ENCODE measurements at regions not wholly inside any gene's neighbourhood (a gene's known extent, or its start where the extent isn't known, plus 50 kb on each side); places are given as distances from the start of the nearest gene placed in this dataset.

DNA sequence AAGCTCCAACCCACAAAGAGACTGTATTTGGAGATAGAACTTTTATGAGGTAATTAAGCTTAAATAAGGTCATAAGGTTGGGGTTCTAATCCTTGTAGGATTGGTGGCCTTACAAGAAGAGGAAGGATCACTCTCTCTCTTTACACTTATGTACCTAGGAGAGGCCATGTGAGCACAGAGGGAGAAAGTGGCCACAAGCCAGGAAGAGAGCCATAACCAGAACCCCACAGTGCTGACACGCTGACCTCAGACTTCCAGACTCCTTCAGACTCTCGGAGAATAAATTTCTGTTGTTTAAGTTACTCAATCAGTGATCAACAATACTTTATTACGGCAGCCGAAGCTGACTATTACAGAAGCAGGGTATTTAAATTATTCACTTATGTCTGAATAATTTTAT, 430.5 kb upstream of the EPHA7 start:
- FAIRE-seq (no peak), DNase-seq (ENCODE audit: low read depth, low spot score) (no peak)
- ChIA-PET CTCF (no interaction called here), POLR2A (no interaction called here)
- Histone ChIP-seq H3K36me3 (ENCODE audit: control insufficient read depth in 2 of 2, extremely low read depth in 1 of 2, insufficient read depth in 2 of 2, low read length in 2 of 2) (no peaks in the 10 kb centered on the region), H3K9ac (replicated peaks; ENCODE audit: extremely low read depth, insufficient read depth, low read length) (no peak overlapping the region), H3K9me1 (replicated peaks; ENCODE audit: control insufficient read depth, extremely low read depth, insufficient read depth, low read length) (no peaks in the 10 kb centered on the region), H3K9me3 (replicated peaks; ENCODE audit: control insufficient read depth, insufficient read depth, low read length) (no peaks in the 10 kb centered on the region), H3K27ac (ENCODE audit: insufficient read depth, low read depth, low read length) (no peak overlapping the region), H3K4me3 (replicated peaks in 1 of 3; ENCODE audit: insufficient read depth in 1 of 3, low read depth in 1 of 3, low read length in 3 of 3) (no peak overlapping the region), H3K4me2 (ENCODE audit: insufficient read depth, low read length) (no peak overlapping the region), H3K79me2 (ENCODE audit: control insufficient read depth, insufficient read depth, low read length) (no peaks in the 10 kb centered on the region), H2AFZ (ENCODE audit: low read depth, low read length) (no peak overlapping the region), H3K27me3 (ENCODE audit: control insufficient read depth in 2 of 2, insufficient read depth in 2 of 2, low read length in 2 of 2) (no peaks in the 10 kb centered on the region), H4K20me1 (replicated peaks; ENCODE audit: control insufficient read depth, extremely low read depth, insufficient read depth, low read length) (no peaks in the 10 kb centered on the region), H3K4me1 (ENCODE audit: control insufficient read depth, extremely low read depth, insufficient read depth, low read length) (no peaks in the 10 kb centered on the region)
- TF ChIP-seq FOS (IDR thresholded peaks at IDR 0.05; ENCODE audit: borderline replicate concordance, insufficient read depth, low read length) = no peak
- no peak for TF ChIP-seq GATA2 (IDR thresholded peaks at IDR 0.05; ENCODE audit: insufficient read depth, insufficient read length, low read depth, low read length)
- no peak for TF ChIP-seq MYC (IDR thresholded peaks at IDR 0.05; ENCODE audit: low read depth, low read length)
- BruUV-seq (replicated peaks) = no TSS peak
- intact Hi-C loops (cut with micrococcal nuclease) (no loop called here), dilution Hi-C loops (cut with MboI; ENCODE audit: extremely low pct_ligation_motif_present, low sequenced_read_pairs) (no loop called here)

GRCh38 chr6:93848031-93848742, 428.8 kb upstream of the EPHA7 start:
- no peak overlapping the region for H3K27ac ChIP-seq (ENCODE audit: insufficient read depth, low read depth, low read length)
- H3K27me3 ChIP-seq (ENCODE audit: control insufficient read depth in 2 of 2, insufficient read depth in 2 of 2, low read length in 2 of 2) = no peaks in the 10 kb centered on the region
- H3K9ac ChIP-seq (replicated peaks; ENCODE audit: extremely low read depth, insufficient read depth, low read length) = no peak overlapping the region
- no peak overlapping the region for H3K4me3 ChIP-seq (replicated peaks in 1 of 3; ENCODE audit: insufficient read depth in 1 of 3, low read depth in 1 of 3, low read length in 3 of 3)
- no peaks in the 10 kb centered on the region for H3K9me1 ChIP-seq (replicated peaks; ENCODE audit: control insufficient read depth, extremely low read depth, insufficient read depth, low read length)
- dilution Hi-C loops (cut with MboI; ENCODE audit: extremely low pct_ligation_motif_present, low sequenced_read_pairs) (no loop called here), intact Hi-C loops (cut with micrococcal nuclease) (no loop called here)
- ChIA-PET CTCF (no interaction called here), POLR2A (interaction anchor here (0.7 kb wide), 1 partner anchor 1550 kb away, joined by 3 read pairs; no protein-coding TSS in a partner anchor)
- BruUV-seq (replicated peaks) = no TSS peak
- H3K4me1 ChIP-seq (ENCODE audit: control insufficient read depth, extremely low read depth, insufficient read depth, low read length) = no peaks in the 10 kb centered on the region
- FAIRE-seq = no peak
- no peaks in the 10 kb centered on the region for H3K36me3 ChIP-seq (ENCODE audit: control insufficient read depth in 2 of 2, extremely low read depth in 1 of 2, insufficient read depth in 2 of 2, low read length in 2 of 2)
- DNase-seq (ENCODE audit: low read depth, low spot score) = no peak
- TF ChIP-seq MYC (IDR thresholded peaks at IDR 0.05; ENCODE audit: low read depth, low read length) (no peak), MAX (IDR thresholded peaks at IDR 0.05; ENCODE audit: insufficient read depth, insufficient read length) (no peak), EZH2 (IDR thresholded peaks at IDR 0.05; ENCODE audit: borderline replicate concordance, low read depth, low read length, severe bottlenecking) (no peak), POLR2A (IDR thresholded peaks at IDR 0.05; ENCODE audit: low read depth, low read length) (no peak), JUN (IDR thresholded peaks at IDR 0.05; ENCODE audit: borderline replicate concordance, insufficient read depth, insufficient read length, low read depth) (no peak)
- TF ChIP-seq, protein P1, sequence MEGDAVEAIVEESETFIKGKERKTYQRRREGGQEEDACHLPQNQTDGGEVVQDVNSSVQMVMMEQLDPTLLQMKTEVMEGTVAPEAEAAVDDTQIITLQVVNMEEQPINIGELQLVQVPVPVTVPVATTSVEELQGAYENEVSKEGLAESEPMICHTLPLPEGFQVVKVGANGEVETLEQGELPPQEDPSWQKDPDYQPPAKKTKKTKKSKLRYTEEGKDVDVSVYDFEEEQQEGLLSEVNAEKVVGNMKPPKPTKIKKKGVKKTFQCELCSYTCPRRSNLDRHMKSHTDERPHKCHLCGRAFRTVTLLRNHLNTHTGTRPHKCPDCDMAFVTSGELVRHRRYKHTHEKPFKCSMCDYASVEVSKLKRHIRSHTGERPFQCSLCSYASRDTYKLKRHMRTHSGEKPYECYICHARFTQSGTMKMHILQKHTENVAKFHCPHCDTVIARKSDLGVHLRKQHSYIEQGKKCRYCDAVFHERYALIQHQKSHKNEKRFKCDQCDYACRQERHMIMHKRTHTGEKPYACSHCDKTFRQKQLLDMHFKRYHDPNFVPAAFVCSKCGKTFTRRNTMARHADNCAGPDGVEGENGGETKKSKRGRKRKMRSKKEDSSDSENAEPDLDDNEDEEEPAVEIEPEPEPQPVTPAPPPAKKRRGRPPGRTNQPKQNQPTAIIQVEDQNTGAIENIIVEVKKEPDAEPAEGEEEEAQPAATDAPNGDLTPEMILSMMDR (IDR thresholded peaks at IDR 0.05; ENCODE audit: extremely low read depth in 1 of 2, insufficient read depth in 1 of 2, low read depth in 1 of 2, low read length in 2 of 2) = no peak
- H2AFZ ChIP-seq (ENCODE audit: low read depth, low read length) = no peak overlapping the region
- no peaks in the 10 kb centered on the region for H3K9me3 ChIP-seq (replicated peaks; ENCODE audit: control insufficient read depth, insufficient read depth, low read length)
- H4K20me1 ChIP-seq (replicated peaks; ENCODE audit: control insufficient read depth, extremely low read depth, insufficient read depth, low read length) = no peaks in the 10 kb centered on the region
- H3K4me2 ChIP-seq (ENCODE audit: insufficient read depth, low read length) = no peak overlapping the region
- no peaks in the 10 kb centered on the region for H3K79me2 ChIP-seq (ENCODE audit: control insufficient read depth, insufficient read depth, low read length)
